ENCODE measurements at regions not wholly inside any gene's neighbourhood (a gene's known extent, or its start where the extent isn't known, plus 50 kb on each side); places are given as distances from the start of the nearest gene placed in this dataset.
"Not testable (repeated sequence)": the region's sequence is repeated elsewhere in the genome, so short reads cannot be mapped to it uniquely, and the experiment has no call there.

- no peak for DNase-seq (ENCODE audit: low read depth in 4 of 4, low spot score in 2 of 4)
Observed at GRCh38 chr14:97802430-97803373, 1005.5 kb downstream of the VRK1 start.

- no peak for DNase-seq (ENCODE audit: low read depth in 4 of 4, low spot score in 2 of 4)
Observed at GRCh38 chr14:97804056-97804455, 1006.9 kb downstream of the VRK1 start.

GRCh38 chr14:97806891-97807290 is 1009.7 kb downstream of the VRK1 start:
- DNase-seq (ENCODE audit: low read depth in 4 of 4, low spot score in 2 of 4): no peak

GRCh38 chr14:97808541-97808940 is 1011.4 kb downstream of the VRK1 start:
- DNase-seq (ENCODE audit: low read depth in 4 of 4, low spot score in 2 of 4): not testable (repeated sequence)

GRCh38 chr14:97813556-97813955 is 1016.4 kb downstream of the VRK1 start:
- DNase-seq (ENCODE audit: low read depth in 4 of 4, low spot score in 2 of 4): no peak

- DNase-seq (ENCODE audit: low read depth in 4 of 4, low spot score in 2 of 4): no peak
Observed at GRCh38 chr14:97820781-97821180, 1023.6 kb downstream of the VRK1 start.

GRCh38 chr14:97824218-97824617 is 1027.0 kb downstream of the VRK1 start:
- DNase-seq (ENCODE audit: low read depth in 4 of 4, low spot score in 2 of 4): no peak

GRCh38 chr14:97827746-97828145 is 1030.6 kb downstream of the VRK1 start:
- DNase-seq (ENCODE audit: low read depth in 4 of 4, low spot score in 2 of 4): no peak

- DNase-seq (ENCODE audit: low read depth in 4 of 4, low spot score in 2 of 4): no peak
Observed at GRCh38 chr14:97832776-97833175, 1035.6 kb downstream of the VRK1 start.

GRCh38 chr14:97838986-97839385 is 1041.8 kb downstream of the VRK1 start:
- no peak for DNase-seq (ENCODE audit: low read depth in 4 of 4, low spot score in 2 of 4)

- DNase-seq (ENCODE audit: low read depth in 4 of 4, low spot score in 2 of 4): no peak
Observed at GRCh38 chr14:97840159-97840558, 1043.0 kb downstream of the VRK1 start.

GRCh38 chr14:97841762-97842161 is 1044.6 kb downstream of the VRK1 start:
- DNase-seq (ENCODE audit: low read depth in 4 of 4, low spot score in 2 of 4): no peak

GRCh38 chr14:97843066-97843465 is 1045.9 kb downstream of the VRK1 start:
- DNase-seq (ENCODE audit: low read depth in 4 of 4, low spot score in 2 of 4): no peak

GRCh38 chr14:97844042-97844441 is 1046.9 kb downstream of the VRK1 start:
- no peak for DNase-seq (ENCODE audit: low read depth in 4 of 4, low spot score in 2 of 4)

GRCh38 chr14:97846156-97846555 is 1049.0 kb downstream of the VRK1 start:
- no peak for DNase-seq (ENCODE audit: low read depth in 4 of 4, low spot score in 2 of 4)

- no peak for DNase-seq (ENCODE audit: low read depth in 4 of 4, low spot score in 2 of 4)
Observed at GRCh38 chr14:97848317-97848980, 1051.3 kb downstream of the VRK1 start.

- no peak for DNase-seq (ENCODE audit: low read depth in 4 of 4, low spot score in 2 of 4)
Observed at GRCh38 chr14:97850466-97850865, 1053.3 kb downstream of the VRK1 start.

GRCh38 chr14:97850886-97851285 is 1053.7 kb downstream of the VRK1 start:
- no peak for DNase-seq (ENCODE audit: low read depth in 4 of 4, low spot score in 2 of 4)

GRCh38 chr14:97851428-97851995 is 1054.3 kb downstream of the VRK1 start:
- DNase-seq (ENCODE audit: low read depth in 4 of 4, low spot score in 2 of 4): no peak

- no peak for DNase-seq (ENCODE audit: low read depth in 4 of 4, low spot score in 2 of 4)
Observed at GRCh38 chr14:97854918-97855317, 1057.7 kb downstream of the VRK1 start.

- DNase-seq (ENCODE audit: low read depth in 4 of 4, low spot score in 2 of 4): no peak
Observed at GRCh38 chr14:97866195-97866594, 1069.0 kb downstream of the VRK1 start.

GRCh38 chr14:97866664-97867063 is 1069.5 kb downstream of the VRK1 start:
- DNase-seq (ENCODE audit: low read depth in 4 of 4, low spot score in 2 of 4): no peak

All from left renal cortex interstitium (tissue), 4 donors.